K562 (cell line): ENCODE measurements at regions not wholly inside any gene's neighbourhood (a gene's known extent, or its start where the extent isn't known, plus 50 kb on each side); places are given as distances from the start of the nearest gene placed in this dataset.

ENCODE experiments used
- ATAC-seq: fragments of 200-7000 bp; cut with Tn5 transposase; 3 replicates; pipeline ENCODE4 v1.9.1; 2020; ENCODE audit warnings: moderate library complexity
- BruUV-seq: library from RNA; stranded (reverse); fragments of 400-500 nt; replicated peaks from 2 replicates; lab custom pipeline; 2021; lab: Mats Ljungman, UMichigan
- CTCF ChIA-PET: fragments of 300-600 bp; formaldehyde crosslinking; extraction: SDS; loops from one replicate; lab custom pipeline; 2021; ENCODE audit warnings: low intra/inter-chr PET ratio; lab: Yijun Ruan, JAX
- POLR2A ChIA-PET: fragments of 300-600, 350-650 bp; sonication (Branson Sonifier 250); formaldehyde crosslinking; extraction: SDS; loops from one replicate; lab custom pipeline; 2021; ENCODE audit warnings: antibody characterized with exemption, inconsistent platforms; lab: Yijun Ruan, JAX
- DNase-seq, 4 experiments: peaks; one replicate each; pipeline versions ENCODE4 v3.0.0 to v3.0.0-alpha.2; 2011 to 2018; ENCODE audit warnings: low spot score in 3 of 4, mixed read lengths in 3 of 4; ENCODE audit errors: extremely low read depth in 1 of 4
- FAIRE-seq: peaks from 2 replicates; lab custom pipeline; 2011; peaks lifted over from hg19 to GRCh38; lab: Jason Lieb, UNC
- H2AFZ ChIP-seq: 2 replicates; pipeline ENCODE4 v1.6.0; 2011; ENCODE audit warnings: low read depth, low read length, control low read depth, inconsistent platforms
- H3K27ac ChIP-seq: fragments of 200-600 bp; 3 replicates; pipeline ENCODE4 v1.8.0; 2011; ENCODE audit warnings: low read depth, mild to moderate bottlenecking, control low read depth, inconsistent platforms, low read length, moderate library complexity, mixed read lengths; ENCODE audit errors: extremely low read depth
- H3K27me3 ChIP-seq, 2 experiments: fragments of 300-600 bp in 1 of 2; 2 replicates in 1 of 2; 3 replicates in 1 of 2; pipeline versions ENCODE4 v1.6.0 to v1.8.0; 2011; ENCODE audit warnings: inconsistent platforms in 2 of 2, low read length in 2 of 2, mild to moderate bottlenecking in 1 of 2, mixed read lengths in 1 of 2, moderate library complexity in 1 of 2; ENCODE audit not compliant: control insufficient read depth in 2 of 2, insufficient read depth in 2 of 2
- H3K36me3 ChIP-seq: fragments of 300-600 bp; 3 replicates; pipeline ENCODE4 v1.8.0; 2011; ENCODE audit warnings: mild to moderate bottlenecking, low read length, inconsistent platforms; ENCODE audit not compliant: control insufficient read depth, insufficient read depth
- H3K4me1 ChIP-seq, 2 experiments: fragments of 200-600 bp in 1 of 2; replicated peaks in 1 of 2; 2 replicates in 1 of 2; 3 replicates in 1 of 2; pipeline versions ENCODE4 v1.5.1 to v1.8.0; 2011; ENCODE audit warnings: inconsistent platforms in 2 of 2, low read length in 2 of 2, mild to moderate bottlenecking in 1 of 2, mixed read lengths in 1 of 2, moderate library complexity in 1 of 2; ENCODE audit not compliant: control insufficient read depth in 2 of 2, insufficient read depth in 2 of 2
- H3K4me2 ChIP-seq: 2 replicates; pipeline ENCODE4 v1.6.1; 2011; ENCODE audit warnings: low read length, control low read depth, inconsistent platforms, mixed read lengths; ENCODE audit not compliant: insufficient read depth
- H3K4me3 ChIP-seq: fragments of 200-600 bp; sonication (generic), shearing (Covaris generic); 2 replicates; pipeline ENCODE4 v1.5.1; 2016; ENCODE audit warnings: control low read depth, inconsistent platforms
- H3K79me2 ChIP-seq: fragments of 200-600 bp; 3 replicates; pipeline ENCODE4 v1.8.0; 2011; ENCODE audit warnings: low read length, inconsistent platforms; ENCODE audit not compliant: control insufficient read depth, insufficient read depth
- H3K9ac ChIP-seq, 2 experiments: 2 replicates each; pipeline versions ENCODE4 v1.6.0 to v1.6.1; 2011; ENCODE audit warnings: low read depth in 2 of 2, low read length in 2 of 2, control low read depth in 1 of 2, inconsistent platforms in 1 of 2, mild to moderate bottlenecking in 1 of 2, mixed read lengths in 1 of 2; ENCODE audit not compliant: insufficient read depth in 1 of 2
- H3K9me1 ChIP-seq: one replicate; pipeline ENCODE4 v1.6.0; 2011; ENCODE audit warnings: inconsistent platforms, mild to moderate bottlenecking, low read length, moderate library complexity; ENCODE audit not compliant: control insufficient read depth, insufficient read depth
- H3K9me3 ChIP-seq: replicated peaks from 2 replicates; pipeline ENCODE4 v1.5.1; 2011; ENCODE audit warnings: low read depth, low read length, inconsistent platforms; ENCODE audit not compliant: control insufficient read depth, insufficient read depth
- H4K20me1 ChIP-seq: replicated peaks from 2 replicates; pipeline ENCODE4 v1.6.1; 2011; ENCODE audit warnings: low read length, inconsistent platforms, mixed read lengths; ENCODE audit not compliant: control insufficient read depth, insufficient read depth
- HNRNPLL ChIP-seq: fragments of 200-400 bp; formaldehyde crosslinking; IDR thresholded peaks from 2 replicates; pipeline ENCODE4 v1.6.1; 2017; ENCODE audit warnings: low read length, low read depth, mild to moderate bottlenecking; ENCODE audit not compliant: poor library complexity, severe bottlenecking
- NFIX ChIP-seq: fragments of 250-450 bp; sonication (Bioruptor Pico); IDR thresholded peaks from 2 replicates; pipeline ENCODE4 v1.4.0; 2020; ENCODE audit warnings: low read depth, mild to moderate bottlenecking, moderate library complexity
- NFYB ChIP-seq: IDR thresholded peaks from 2 replicates; pipeline ENCODE4 v1.6.1; 2011; ENCODE audit warnings: mild to moderate bottlenecking, moderate library complexity; ENCODE audit not compliant: insufficient read length; ENCODE audit errors: extremely low read depth
- NR1H2 ChIP-seq: sonication (generic); formaldehyde crosslinking; IDR thresholded peaks from 2 replicates; pipeline ENCODE4 v1.4.0; 2020; ENCODE audit warnings: mild to moderate bottlenecking, missing genetic modification reagents
- POLR2A ChIP-seq: fragments of 450-650 bp; conservative IDR thresholded peaks from 2 replicates; pipeline ENCODE4 v1.6.1; 2016
- STAG1 ChIP-seq: sonication (generic); formaldehyde crosslinking; IDR thresholded peaks from 2 replicates; pipeline ENCODE4 v1.5.0; 2020; ENCODE audit warnings: missing genetic modification reagents, borderline replicate concordance
- TEAD4 ChIP-seq, 2 experiments: sonication (generic) in 1 of 2; formaldehyde crosslinking in 1 of 2; IDR thresholded peaks; 2 replicates each; pipeline versions ENCODE4 v1.6.1 to v1.8.0; 2012 to 2022; ENCODE audit warnings: borderline replicate concordance in 1 of 2, inconsistent platforms in 1 of 2, low read length in 1 of 2, mild to moderate bottlenecking in 1 of 2, missing genetic modification reagents in 1 of 2
- WGBS: fragments of 100-300 bp; shearing (Covaris generic); methylation state at CpG from one replicate; pipeline ENCODE4 v1.1.6; 2016; ENCODE audit warnings: low coverage, mixed read lengths; ENCODE audit not compliant: insufficient coverage; ENCODE audit errors: missing lambda C conversion rate; 5-methylcytosine and 5-hydroxymethylcytosine counted together
- in situ Hi-C: fragments of 300-500 bp; cut with MboI; formaldehyde crosslinking; loops from 4 replicates; pipeline ENCODE4 v1.15.0; 2018; ENCODE audit warnings: inconsistent platforms, mixed read lengths
- intact Hi-C: fragments of 100-400 bp; cut with micrococcal nuclease; formaldehyde crosslinking; loops from 2 replicates; pipeline ENCODE4 v1.14.2; 2022
- TF ChIP-seq, protein P1 (sequence below): fragments of 200-800 bp; sonication (Bioruptor generic); IDR thresholded peaks from 2 replicates; pipeline ENCODE4 v1.6.1; 2017; ENCODE audit warnings: missing genetic modification characterization, missing compliant biosample characterization

DNA sequence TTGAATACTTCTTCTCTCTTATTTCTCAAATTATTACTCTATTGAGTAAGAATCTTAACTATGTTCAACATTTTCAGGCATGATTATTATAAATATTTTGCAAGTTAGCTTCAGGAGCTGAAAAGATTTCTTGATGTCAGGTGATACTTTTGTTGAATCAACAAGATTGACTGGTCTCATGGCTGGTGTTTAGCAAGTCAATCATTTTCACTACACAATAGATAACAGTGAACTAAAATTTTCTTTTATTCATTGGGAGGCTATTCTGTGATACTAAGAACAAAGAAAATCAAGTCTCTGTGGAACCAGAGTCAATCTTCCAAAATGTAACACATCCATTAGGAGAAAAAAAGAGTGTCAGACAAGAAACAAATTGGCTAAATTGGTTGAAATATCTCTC, 476.7 kb downstream of the CNTN3 start:
- no peak for ATAC-seq
- Histone ChIP-seq H3K9ac (no peak overlapping the region), H3K4me3 (no peak overlapping the region), H3K4me1 (no peaks in the 10 kb centered on the region), H3K4me2 (no peak overlapping the region), H2AFZ (no peak overlapping the region), H3K27me3 (no peaks in the 10 kb centered on the region), H3K9me3 (no peaks in the 10 kb centered on the region), H3K9me1 (no peaks in the 10 kb centered on the region), H3K79me2 (no peaks in the 10 kb centered on the region), H3K36me3 (no peaks in the 10 kb centered on the region), H4K20me1 (no peaks in the 10 kb centered on the region), H3K27ac (no peak overlapping the region)
- in situ Hi-C loops (no loop called here), intact Hi-C loops (no loop called here)
- CTCF ChIA-PET = no interaction called here
- no peak for DNase-seq
- no peak for FAIRE-seq
- POLR2A ChIA-PET = no interaction called here
- TF ChIP-seq NFIX (CRISPR knock-in tag) = no peak
- TF ChIP-seq NR1H2 (CRISPR knock-in tag) = no peak
- no peak for TF ChIP-seq NFYB
- no peak for TF ChIP-seq STAG1 (CRISPR knock-in tag)
- TF ChIP-seq TEAD4 (IDR thresholded peaks at IDR 0.05; ENCODE audit: low read length) = no peak
- TF ChIP-seq TEAD4 (CRISPR knock-in tag; IDR thresholded peaks at IDR 0.05; ENCODE audit: borderline replicate concordance) = no peak
- no peak for TF ChIP-seq HNRNPLL
- no TSS peak for BruUV-seq

DNA sequence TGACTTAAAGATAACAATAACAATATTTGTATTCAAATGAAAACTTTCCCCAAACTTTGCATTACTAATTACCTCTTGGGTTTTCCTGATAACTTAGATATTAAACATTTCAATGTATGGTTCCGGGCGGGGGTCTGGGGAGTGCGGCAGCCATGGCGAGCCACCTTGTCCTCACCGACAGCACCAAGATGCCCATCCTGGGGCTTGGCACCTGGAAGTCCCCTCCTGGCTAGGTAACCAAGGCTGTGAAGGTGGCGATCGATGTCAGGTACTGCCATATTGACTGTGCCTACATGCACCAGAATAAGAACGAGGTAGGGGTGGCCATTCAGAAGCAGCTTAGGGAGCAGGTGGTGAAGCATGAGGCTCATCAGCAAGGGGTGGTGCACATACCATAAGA, 478.7 kb downstream of the CNTN3 start:
- Histone ChIP-seq H3K9me1 (no peaks in the 10 kb centered on the region), H3K9me3 (no peaks in the 10 kb centered on the region), H3K4me2 (no peak overlapping the region), H3K9ac (no peak overlapping the region), H3K79me2 (no peaks in the 10 kb centered on the region), H3K27me3 (no peaks in the 10 kb centered on the region), H3K27ac (no peak overlapping the region), H3K36me3 (no peaks in the 10 kb centered on the region), H4K20me1 (no peaks in the 10 kb centered on the region), H3K4me3 (no peak overlapping the region), H2AFZ (no peak overlapping the region), H3K4me1 (no peaks in the 10 kb centered on the region)
- WGBS = 0% methylated on average over 7 of the region's 8 CpGs
- no peak for DNase-seq
- no peak for ATAC-seq
- intact Hi-C loops (no loop called here), in situ Hi-C loops (no loop called here)
- no peak for FAIRE-seq
- CTCF ChIA-PET = no interaction called here
- no TSS peak for BruUV-seq
- POLR2A ChIA-PET = no interaction called here
- TF ChIP-seq, protein P1, sequence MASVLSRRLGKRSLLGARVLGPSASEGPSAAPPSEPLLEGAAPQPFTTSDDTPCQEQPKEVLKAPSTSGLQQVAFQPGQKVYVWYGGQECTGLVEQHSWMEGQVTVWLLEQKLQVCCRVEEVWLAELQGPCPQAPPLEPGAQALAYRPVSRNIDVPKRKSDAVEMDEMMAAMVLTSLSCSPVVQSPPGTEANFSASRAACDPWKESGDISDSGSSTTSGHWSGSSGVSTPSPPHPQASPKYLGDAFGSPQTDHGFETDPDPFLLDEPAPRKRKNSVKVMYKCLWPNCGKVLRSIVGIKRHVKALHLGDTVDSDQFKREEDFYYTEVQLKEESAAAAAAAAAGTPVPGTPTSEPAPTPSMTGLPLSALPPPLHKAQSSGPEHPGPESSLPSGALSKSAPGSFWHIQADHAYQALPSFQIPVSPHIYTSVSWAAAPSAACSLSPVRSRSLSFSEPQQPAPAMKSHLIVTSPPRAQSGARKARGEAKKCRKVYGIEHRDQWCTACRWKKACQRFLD (CRISPR knock-in tag) = no peak
- no peak for TF ChIP-seq POLR2A
